ENCODE measurements at regions not wholly inside any gene's neighbourhood (a gene's known extent, or its start where the extent isn't known, plus 50 kb on each side); places are given as distances from the start of the nearest gene placed in this dataset.

DNA sequence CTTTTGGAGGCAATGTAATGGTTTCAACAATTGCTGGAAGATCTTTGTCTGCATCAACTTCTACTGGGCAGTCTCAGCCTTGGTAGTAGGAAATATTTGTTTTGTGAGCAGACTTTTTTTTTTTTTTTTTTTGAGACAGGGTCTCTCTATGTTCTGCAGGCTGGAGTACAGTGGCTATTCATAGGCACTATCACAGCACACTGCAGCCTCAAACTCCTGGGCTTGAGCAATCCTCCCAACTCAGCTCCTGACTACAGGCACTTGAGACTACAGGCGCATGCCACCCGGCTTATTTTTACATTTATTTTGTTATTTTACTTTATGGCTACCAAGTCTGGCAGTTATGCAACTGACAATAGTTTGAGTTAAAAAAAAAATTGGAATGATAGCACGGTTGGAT, 187.3 kb downstream of the SNX18 start:
- no peaks in the 10 kb centered on the region for H3K9me3 ChIP-seq (ENCODE audit: insufficient read depth, low read depth)
- BruUV-seq (replicated peaks): no TSS peak
- peaks cover 21% of the 10 kb centered on the region for H3F3A ChIP-seq (ENCODE audit: insufficient read depth, low read depth)
- intact Hi-C loops (cut with micrococcal nuclease; ENCODE audit: unreplicated experiment): no loop called here
- peaks cover 38% of the 10 kb centered on the region for H3K4me1 ChIP-seq (replicated peaks; ENCODE audit: insufficient read depth)
- DNase-seq: no peak
- no peak overlapping the region for H2AFZ ChIP-seq
- no peaks in the 10 kb centered on the region for H3K36me3 ChIP-seq (ENCODE audit: low read depth)
- CTCF ChIA-PET: no interaction called here
- H4K20me1 ChIP-seq (ENCODE audit: insufficient read depth): no peaks in the 10 kb centered on the region
- TF ChIP-seq EZH2 (IDR thresholded peaks at IDR 0.05; ENCODE audit: low read depth): no peak
- no peak for TF ChIP-seq CTCF (conservative IDR thresholded peaks at IDR 0.05)
- no peaks in the 10 kb centered on the region for H3K9me2 ChIP-seq (ENCODE audit: insufficient read depth)
- no peak overlapping the region for H3K27ac ChIP-seq
- no peaks in the 10 kb centered on the region for H3K79me2 ChIP-seq (ENCODE audit: low read depth)
- no peak overlapping the region for H3K4me2 ChIP-seq
- no peaks in the 10 kb centered on the region for H3K27me3 ChIP-seq (ENCODE audit: insufficient read depth, low read depth)
- POLR2A ChIA-PET (ENCODE audit: unreplicated experiment): no interaction called here
- no peak overlapping the region for H3K4me3 ChIP-seq

- H4K20me1 ChIP-seq (ENCODE audit: insufficient read depth): no peaks in the 10 kb centered on the region
- POLR2A ChIA-PET (ENCODE audit: unreplicated experiment): no interaction called here
- CTCF ChIA-PET: interaction anchor here (1.1 kb wide), 1 partner anchor 40 kb away, joined by 3 read pairs; no protein-coding TSS in a partner anchor
- H3K4me3 ChIP-seq: no peak overlapping the region
- H3K4me1 ChIP-seq (replicated peaks; ENCODE audit: insufficient read depth): peaks cover 43% of the 10 kb centered on the region
- H3K9me3 ChIP-seq (ENCODE audit: insufficient read depth, low read depth): no peaks in the 10 kb centered on the region
- no peaks in the 10 kb centered on the region for H3K36me3 ChIP-seq (ENCODE audit: low read depth)
- DNase-seq: no peak
- no peak overlapping the region for H3K27ac ChIP-seq
- H3K27me3 ChIP-seq (ENCODE audit: insufficient read depth, low read depth): no peaks in the 10 kb centered on the region
- H3K79me2 ChIP-seq (ENCODE audit: low read depth): no peaks in the 10 kb centered on the region
- H3F3A ChIP-seq (ENCODE audit: insufficient read depth, low read depth): peaks cover 21% of the 10 kb centered on the region
- H3K9me2 ChIP-seq (ENCODE audit: insufficient read depth): no peaks in the 10 kb centered on the region
- TF ChIP-seq CTCF (conservative IDR thresholded peaks at IDR 0.05) (no peak), EZH2 (IDR thresholded peaks at IDR 0.05; ENCODE audit: low read depth) (no peak)
- intact Hi-C loops (cut with micrococcal nuclease; ENCODE audit: unreplicated experiment): no loop called here
- no TSS peak for BruUV-seq (replicated peaks)
- no peak overlapping the region for H2AFZ ChIP-seq
- no peak overlapping the region for H3K4me2 ChIP-seq
Measured at GRCh38 chr5:54704333-54704732, 186.8 kb downstream of the SNX18 start.

GRCh38 chr5:54703565-54704255, 186.2 kb downstream of the SNX18 start:
- 0 out of 2 replicates have a peak overlapping the region, but pooled peaks have one; percentile 82 for H3K27ac ChIP-seq
- H3K36me3 ChIP-seq (ENCODE audit: low read depth): no peaks in the 10 kb centered on the region
- no peaks in the 10 kb centered on the region for H3K79me2 ChIP-seq (ENCODE audit: low read depth)
- H3F3A ChIP-seq (ENCODE audit: insufficient read depth, low read depth): peaks cover 21% of the 10 kb centered on the region
- peaks cover 44% of the 10 kb centered on the region for H3K4me1 ChIP-seq (replicated peaks; ENCODE audit: insufficient read depth)
- H2AFZ ChIP-seq: 0 out of 2 replicates have a peak overlapping the region, but pooled peaks have one; percentile 4
- H3K27me3 ChIP-seq (ENCODE audit: insufficient read depth, low read depth): no peaks in the 10 kb centered on the region
- peak overlapping the region; percentile 48 for H3K4me2 ChIP-seq
- H3K9me3 ChIP-seq (ENCODE audit: insufficient read depth, low read depth): no peaks in the 10 kb centered on the region
- intact Hi-C loops (cut with micrococcal nuclease; ENCODE audit: unreplicated experiment): no loop called here
- no TSS peak for BruUV-seq (replicated peaks)
- TF ChIP-seq CTCF (conservative IDR thresholded peaks at IDR 0.05) (no peak), EZH2 (IDR thresholded peaks at IDR 0.05; ENCODE audit: low read depth) (no peak)
- H3K9me2 ChIP-seq (ENCODE audit: insufficient read depth): no peaks in the 10 kb centered on the region
- no peak overlapping the region for H3K4me3 ChIP-seq
- CTCF ChIA-PET: interaction anchor here (1.1 kb wide), 1 partner anchor 40 kb away, joined by 3 read pairs; no protein-coding TSS in a partner anchor
- POLR2A ChIA-PET (ENCODE audit: unreplicated experiment): interaction anchor here (0.7 kb wide), 1 partner anchor 22 kb away, joined by 5 read pairs; no protein-coding TSS in a partner anchor
- no peaks in the 10 kb centered on the region for H4K20me1 ChIP-seq (ENCODE audit: insufficient read depth)
- DNase-seq: no peak

Measured in PC-9 (cell line).